ENCODE measurements at regions not wholly inside any gene's neighbourhood (a gene's known extent, or its start where the extent isn't known, plus 50 kb on each side); places are given as distances from the start of the nearest gene placed in this dataset.
"Not testable (repeated sequence)": the region's sequence is repeated elsewhere in the genome, so short reads cannot be mapped to it uniquely, and the experiment has no call there.

DNA sequence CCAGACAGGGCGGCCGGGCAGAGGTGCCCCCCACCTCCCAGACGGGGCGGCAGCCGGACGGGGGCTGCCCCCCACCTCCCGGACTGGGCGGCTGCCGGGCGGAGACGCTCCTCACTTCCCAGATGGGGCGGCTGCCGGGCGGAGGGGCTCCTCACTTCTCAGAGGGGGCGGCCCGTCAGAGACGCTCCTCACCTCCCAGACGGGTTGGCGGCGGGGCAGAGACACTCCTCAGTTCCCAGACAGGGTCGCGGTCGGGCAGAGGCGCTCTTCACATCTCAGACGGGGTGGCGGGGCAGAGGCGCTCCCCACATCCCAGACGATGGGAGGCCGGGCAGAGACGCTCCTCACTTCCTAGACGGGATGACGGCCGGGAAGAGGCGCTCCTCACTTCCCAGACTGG is 68.5 kb upstream of the GPC4 start:
- H4K8ac ChIP-seq (ENCODE audit: low read depth in 2 of 2, low read length in 2 of 2); H3K4me1 ChIP-seq (ENCODE audit: control insufficient read depth, insufficient read depth, low read length); H2BK20ac ChIP-seq (ENCODE audit: low read depth, low read length); H2AK9ac ChIP-seq (replicated peaks; ENCODE audit: low read depth, low read length, poor library complexity); H3K36me3 ChIP-seq (ENCODE audit: control insufficient read depth, insufficient read depth, low read length); in situ Hi-C loops (cut with MboI; ENCODE audit: low sequenced_read_pairs); H3K4me2 ChIP-seq (ENCODE audit: low read depth, low read length); H3K79me1 ChIP-seq (ENCODE audit: low read depth in 1 of 2, low read length in 2 of 2); intact Hi-C loops (cut with micrococcal nuclease); H3K27ac ChIP-seq (ENCODE audit: insufficient read depth, low read length); H2BK15ac ChIP-seq (ENCODE audit: low read depth, low read length); H2AFZ ChIP-seq (replicated peaks; ENCODE audit: low read length, poor library complexity); H3K9me3 ChIP-seq (ENCODE audit: control insufficient read depth, insufficient read depth, low read length); H3K4me3 ChIP-seq (ENCODE audit: insufficient read depth, low read depth, low read length); H3K9me1 ChIP-seq (ENCODE audit: insufficient read depth, low read length); H4K20me1 ChIP-seq (ENCODE audit: insufficient read depth, low read length); H3K4ac ChIP-seq (ENCODE audit: low read depth, low read length); ATAC-seq (ENCODE audit: low read depth); H4K91ac ChIP-seq (ENCODE audit: insufficient read depth, low read depth, low read length); H2BK120ac ChIP-seq (ENCODE audit: low read depth, low read length); H2BK5ac ChIP-seq (ENCODE audit: low read depth, low read length, poor library complexity, severe bottlenecking); H2AK5ac ChIP-seq (ENCODE audit: low read depth, low read length); H3K18ac ChIP-seq (ENCODE audit: low read depth, low read length); H3K14ac ChIP-seq (replicated peaks; ENCODE audit: low read depth, low read length); POLR2A ChIA-PET (ENCODE audit: unreplicated experiment); H4K5ac ChIP-seq (ENCODE audit: low read depth, low read length); H3K9ac ChIP-seq (ENCODE audit: low read depth, low read length); H3K56ac ChIP-seq (ENCODE audit: extremely low read depth, insufficient read depth, low read length); CTCF ChIA-PET; BruUV-seq (replicated peaks); H3K27me3 ChIP-seq (ENCODE audit: control insufficient read depth, insufficient read depth, low read length); DNase-seq; H3K23ac ChIP-seq (ENCODE audit: low read depth, low read length); dilution Hi-C loops (cut with HindIII; ENCODE audit: low sequenced_read_pairs, unreplicated experiment): not testable (repeated sequence)
- 93% methylated on average over 8 of the region's 34 CpGs; no CpG with 5 or more reads in 1 of the 2 experiments for WGBS, 2 experiments (ENCODE audit: extremely low coverage in 2 of 2, insufficient read length in 1 of 2)

Measured in IMR-90 (cell line).